Gastrocnemius medialis (tissue), 4 donors: ENCODE measurements at regions not wholly inside any gene's neighbourhood (a gene's known extent, or its start where the extent isn't known, plus 50 kb on each side); places are given as distances from the start of the nearest gene placed in this dataset.

ENCODE experiments used
- CTCF ChIP-seq, 5 experiments: fragments of 450-650 bp in 3 of 5; fragments of 200-600 bp in 2 of 5; sonication (generic) in 2 of 5; IDR thresholded peaks in 4 of 5; conservative IDR thresholded peaks in 1 of 5; 1 replicate in 4 of 5; 2 replicates in 1 of 5; pipeline ENCODE4 v1.5.1; 2016 to 2019; ENCODE audit warnings: antibody characterized with exemption in 5 of 5, mild to moderate bottlenecking in 3 of 5, moderate library complexity in 3 of 5
- POLR2A ChIP-seq, 2 donors: fragments of 450-650 bp; IDR thresholded peaks; one replicate each; pipeline ENCODE4 v1.6.1; 2017; ENCODE audit warnings: antibody characterized with exemption in 2 of 2, mild to moderate bottlenecking in 2 of 2, moderate library complexity in 2 of 2

GRCh38 chr17:83155128-83156121 lies 76.0 kb downstream of the METRNL start:
- peak; percentile 29 to 45 for TF ChIP-seq POLR2A (IDR thresholded peaks at IDR 0.05)
- TF ChIP-seq CTCF (IDR thresholded peaks at IDR 0.05 in 4 of 5, conservative IDR thresholded peaks at IDR 0.05 in 1 of 5) = no peak
